Fibroblast of skin of abdomen (primary cell): ENCODE measurements at regions not wholly inside any gene's neighbourhood (a gene's known extent, or its start where the extent isn't known, plus 50 kb on each side); places are given as distances from the start of the nearest gene placed in this dataset.
A peak's percentile ranks its signal among the peaks of the same experiment; 100 is the strongest.

ENCODE experiments used
- DNase-seq: peaks from one replicate; pipeline ENCODE4 v3.0.0-alpha.2; 2013

GRCh38 chr10:33455029-33455428, 120.6 kb upstream of the NRP1 start:
- DNase-seq = no peak

DNA sequence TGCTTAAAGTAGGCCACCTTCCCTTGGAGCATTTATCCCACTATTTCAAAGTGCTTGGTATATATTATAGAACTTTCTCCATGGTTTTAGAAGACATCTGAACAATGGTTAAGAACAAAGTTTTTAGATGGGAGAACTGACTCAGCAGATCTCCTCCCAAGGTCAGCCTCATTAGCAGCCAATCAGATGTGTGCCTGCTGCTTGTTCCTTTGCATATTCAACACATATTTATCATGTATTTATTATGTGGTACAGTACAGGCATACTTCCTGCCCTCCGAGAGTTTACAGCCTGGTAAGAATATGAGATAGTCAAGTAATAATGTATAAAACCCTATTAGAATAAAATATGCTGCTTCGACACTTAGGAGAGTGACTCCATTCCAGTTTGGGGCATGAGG, 120.1 kb upstream of the NRP1 start:
- no peak for DNase-seq

GRCh38 chr10:33453081-33454025, 118.9 kb upstream of the NRP1 start:
- peak; percentile 84 for DNase-seq

DNA sequence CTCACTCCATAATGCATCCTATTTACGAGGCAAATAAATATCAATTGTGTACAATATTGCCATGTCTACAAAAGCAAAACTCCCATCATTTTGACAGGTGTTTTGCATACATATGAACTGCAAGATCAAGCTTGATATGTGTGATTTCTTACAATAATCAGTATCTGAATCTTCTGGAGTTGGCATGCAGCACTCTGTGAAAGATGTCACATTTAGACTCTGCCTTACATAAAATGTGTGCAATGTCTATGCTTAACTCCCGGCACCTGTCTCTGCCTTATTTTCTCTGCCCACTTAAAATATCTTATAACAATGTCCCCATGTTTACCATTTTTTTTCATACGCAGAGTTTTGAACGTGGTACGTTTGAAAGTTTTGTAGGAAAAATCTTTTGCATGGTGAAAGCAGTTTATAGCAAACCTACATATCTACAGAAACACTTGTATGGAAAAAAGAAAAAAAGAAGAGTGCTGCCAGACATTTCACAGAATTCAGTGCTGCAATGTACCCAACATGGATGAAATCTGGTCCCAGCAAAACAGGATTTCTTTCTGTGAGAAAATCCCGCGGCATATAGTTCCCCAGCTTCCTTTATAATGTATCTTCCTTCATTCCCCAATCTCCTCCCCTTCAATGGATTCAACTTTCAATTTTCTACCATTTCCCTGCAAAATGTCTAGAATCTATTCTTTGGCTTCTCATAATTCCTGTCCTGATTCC, 114.1 kb upstream of the NRP1 start:
- DNase-seq = no peak

GRCh38 chr10:33441561-33441960, 107.1 kb upstream of the NRP1 start:
- DNase-seq = no peak

DNA sequence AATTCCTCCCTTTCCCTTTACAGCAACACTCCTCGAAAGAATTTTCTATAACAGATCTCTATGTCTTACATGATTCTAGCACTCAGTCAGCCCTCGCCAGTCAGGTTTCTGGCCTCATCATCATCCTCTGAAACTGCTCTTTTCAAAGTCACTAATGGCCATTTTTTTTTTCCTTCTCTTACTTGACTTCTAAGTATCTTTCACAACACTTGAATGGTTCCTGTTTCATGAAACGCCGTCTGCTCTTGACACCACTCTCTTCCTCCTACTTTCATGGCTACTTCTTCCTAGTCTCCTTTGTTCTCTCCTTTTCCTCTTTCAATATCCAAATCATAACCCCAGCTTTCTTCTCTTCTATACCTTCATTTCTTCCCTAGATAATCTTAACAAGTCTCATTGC, 100.5 kb upstream of the NRP1 start:
- no peak for DNase-seq

GRCh38 chr10:33428682-33429081, 94.2 kb upstream of the NRP1 start:
- DNase-seq = no peak

GRCh38 chr10:33423154-33423529, 88.7 kb upstream of the NRP1 start:
- peak; percentile 16 for DNase-seq

DNA sequence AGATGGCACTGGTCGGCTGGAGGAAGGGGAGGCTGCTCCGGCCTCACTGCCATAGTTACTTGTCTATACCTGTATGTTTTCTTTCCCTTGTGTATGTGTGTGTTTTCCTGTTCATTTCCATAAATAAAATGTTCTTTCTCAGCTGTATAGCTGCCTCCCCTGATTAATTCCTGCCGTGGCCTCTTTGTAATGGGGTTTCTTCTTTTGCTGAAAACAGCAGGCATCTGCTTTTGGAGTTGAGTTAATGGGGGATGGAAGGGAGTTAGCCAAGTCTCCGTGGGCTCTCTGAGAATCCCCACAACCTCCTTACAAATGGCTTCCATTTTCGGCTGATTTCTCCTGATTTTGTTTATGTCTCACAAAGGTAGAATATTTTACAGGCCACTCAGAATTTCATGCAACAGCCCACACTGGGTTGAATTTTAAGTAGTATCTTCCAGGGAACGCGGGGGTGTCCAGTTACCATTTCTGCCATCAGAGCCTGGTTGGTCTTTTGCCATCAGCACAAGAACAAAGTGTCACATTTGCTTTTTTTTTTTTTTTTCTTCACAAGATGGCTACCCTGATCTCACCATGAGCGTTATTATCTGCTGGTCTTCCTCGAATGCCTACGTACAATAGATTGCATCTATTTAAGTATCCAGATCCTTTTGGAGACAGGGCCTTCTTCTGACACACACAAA, 88.1 kb upstream of the NRP1 start:
- DNase-seq = no peak

DNA sequence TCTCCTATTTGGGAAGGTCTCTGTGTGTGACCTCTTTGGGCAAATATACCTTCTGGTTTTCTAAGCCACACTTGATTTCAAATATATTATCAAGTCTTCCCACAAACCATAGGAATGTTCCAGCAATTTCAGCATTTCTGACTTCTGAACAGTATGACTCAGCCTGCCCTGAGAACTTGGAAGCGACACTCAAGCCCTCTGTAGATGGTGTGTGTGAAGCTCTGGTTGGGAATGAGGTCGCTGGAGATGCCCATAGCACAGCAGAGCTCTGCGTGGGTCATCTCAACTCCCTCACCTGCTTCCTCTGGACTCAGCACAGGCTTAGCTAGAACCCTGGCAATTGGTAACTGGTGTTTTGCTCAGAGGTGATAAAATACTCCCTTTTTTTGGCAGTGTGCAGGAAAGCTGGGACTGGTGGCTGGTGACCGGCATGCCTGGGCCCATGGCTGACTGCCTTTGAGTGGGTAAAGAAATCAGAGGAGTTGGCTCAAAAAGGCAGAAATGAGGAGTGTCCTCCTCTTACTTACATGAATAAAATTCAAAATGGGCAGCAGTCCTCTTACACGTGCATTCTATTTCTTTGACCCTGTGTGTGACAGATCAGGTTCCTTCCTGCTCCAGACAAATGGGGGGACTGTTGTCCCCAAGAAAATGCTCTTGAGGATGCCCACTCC, 87.5 kb upstream of the NRP1 start:
- peak; percentile 91 for DNase-seq

DNA sequence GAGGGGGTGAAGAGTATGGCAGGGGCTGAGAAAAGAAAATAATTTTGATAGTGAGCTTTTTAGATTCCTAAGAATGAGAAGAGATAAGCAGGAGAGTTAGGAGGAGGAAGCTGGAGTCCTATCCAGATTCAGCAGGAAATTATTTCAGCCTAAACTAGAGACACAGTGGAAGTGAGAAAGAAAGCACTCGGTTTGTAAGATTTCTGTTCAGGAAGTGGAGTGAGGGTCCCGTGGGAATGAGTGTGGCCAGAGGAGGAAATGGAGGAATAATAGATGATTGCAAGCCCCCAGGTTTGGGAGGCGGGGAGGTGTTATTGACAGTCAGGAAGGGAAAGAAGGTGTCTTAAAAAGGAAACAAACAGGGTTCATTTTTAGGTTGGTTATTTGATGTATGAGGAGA, 84.8 kb upstream of the NRP1 start:
- no peak for DNase-seq

- no peak for DNase-seq
Observed at GRCh38 chr10:33418301-33418700, 83.8 kb upstream of the NRP1 start.

DNA sequence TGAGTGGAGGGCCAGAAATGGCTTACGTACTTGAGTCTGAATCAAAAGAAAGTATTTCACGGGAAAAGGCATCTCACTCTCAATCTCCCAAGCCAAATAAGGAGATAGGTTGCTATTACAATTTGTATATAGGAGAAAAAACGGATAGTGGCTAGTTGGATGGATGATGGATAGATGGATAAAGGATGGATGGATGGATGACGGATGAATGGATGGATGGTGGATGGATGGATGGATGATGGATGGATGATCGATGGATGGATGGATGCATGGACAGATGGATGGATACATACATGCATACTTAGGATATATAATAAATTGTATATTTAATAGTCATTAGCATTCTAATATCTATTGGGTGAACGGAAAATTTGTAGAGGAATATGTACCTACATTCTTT, 82.2 kb upstream of the NRP1 start:
- DNase-seq = no peak

GRCh38 chr10:33416209-33416608, 81.7 kb upstream of the NRP1 start:
- DNase-seq = no peak

GRCh38 chr10:33414841-33415240, 80.4 kb upstream of the NRP1 start:
- DNase-seq = no peak

- peak; percentile 94 for DNase-seq
Observed at GRCh38 chr10:33412653-33413361, 78.3 kb upstream of the NRP1 start.

DNA sequence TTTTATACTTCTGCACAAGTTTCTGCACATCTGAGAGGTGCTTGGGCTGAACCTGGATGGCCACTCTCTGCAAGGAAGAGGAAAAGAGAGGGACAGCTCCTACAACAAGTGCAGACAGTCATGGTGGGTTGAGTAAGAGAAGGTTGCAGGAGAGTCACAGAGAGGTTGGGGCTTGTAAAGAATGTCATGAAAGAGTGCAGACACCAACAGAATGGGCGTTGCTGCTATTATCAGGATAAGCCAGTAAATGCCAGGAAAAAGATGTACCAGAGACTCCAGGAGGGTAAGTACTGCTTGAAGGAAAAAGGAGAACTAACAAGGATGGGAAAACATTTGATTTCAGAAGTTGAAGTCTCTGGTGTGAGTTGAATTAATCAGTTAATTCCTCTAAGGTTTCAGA, 77.8 kb upstream of the NRP1 start:
- no peak for DNase-seq

DNA sequence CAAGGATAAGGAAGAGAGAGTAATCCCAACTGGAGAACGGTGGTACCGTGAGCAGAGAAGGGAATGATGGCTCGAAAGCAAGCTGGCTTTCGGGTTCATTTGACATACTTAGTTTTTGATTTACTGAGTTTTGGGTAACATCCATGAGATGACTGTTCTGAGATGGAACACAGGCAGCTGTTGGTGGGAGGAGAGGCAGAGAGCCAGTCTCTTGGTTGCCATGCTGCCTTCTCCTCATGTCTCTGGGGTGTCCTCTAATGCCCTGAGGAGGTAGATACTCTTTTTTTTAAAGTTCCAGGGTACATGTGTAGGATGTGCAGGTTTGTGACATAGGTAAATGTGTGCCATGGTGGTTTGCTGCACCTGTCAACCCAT, 76.4 kb upstream of the NRP1 start:
- no peak for DNase-seq

GRCh38 chr10:33410096-33410859, 75.8 kb upstream of the NRP1 start:
- no peak for DNase-seq

- DNase-seq = no peak
Observed at GRCh38 chr10:33406596-33406995, 72.1 kb upstream of the NRP1 start.
